GM12875 (cell line): ENCODE measurements at regions not wholly inside any gene's neighbourhood (a gene's known extent, or its start where the extent isn't known, plus 50 kb on each side); places are given as distances from the start of the nearest gene placed in this dataset.

Source experiments
- H3K4me3 ChIP-seq: one replicate; pipeline ENCODE4 v1.5.1; 2011; ENCODE audit warnings: low read depth, low read length, control low read depth
- TF ChIP-seq, protein P1 (sequence below): IDR thresholded peaks from 2 replicates; pipeline ENCODE4 v1.5.1; 2011; ENCODE audit warnings: low read depth, mild to moderate bottlenecking, control low read depth, inconsistent platforms, low read length, moderate library complexity, borderline replicate concordance; ENCODE audit not compliant: insufficient read depth

DNA sequence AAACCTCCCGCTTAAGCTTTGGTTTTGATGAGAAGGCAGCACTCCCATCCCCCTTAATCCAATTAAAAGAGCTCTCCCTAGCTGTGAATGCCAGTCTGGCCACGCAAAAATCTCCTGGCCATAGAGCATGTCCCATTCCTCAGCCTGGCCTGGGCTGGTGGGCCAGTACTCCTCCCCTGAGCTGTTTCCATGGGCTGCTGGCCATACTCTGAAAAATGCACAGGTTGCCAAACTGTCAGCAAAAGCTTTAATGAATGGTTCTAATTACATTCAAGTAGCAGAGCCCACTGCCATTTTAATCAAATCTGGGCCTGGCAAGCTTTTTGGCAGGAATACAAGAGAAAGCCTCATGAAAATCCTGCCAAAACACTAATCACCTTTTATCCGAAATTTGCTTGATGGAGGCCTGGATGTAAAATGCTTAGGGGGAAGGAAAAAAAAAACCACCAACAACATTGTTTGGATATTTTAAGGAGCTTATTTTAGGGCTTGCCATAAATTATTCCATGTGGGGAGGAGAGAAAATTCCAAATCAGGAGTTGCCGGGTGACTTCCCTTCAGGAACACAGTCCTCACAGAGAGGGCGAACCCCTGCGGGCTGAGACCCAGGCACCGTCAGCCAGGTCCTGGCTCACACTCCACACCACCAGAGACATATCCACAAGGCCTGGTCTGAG is 243.3 kb downstream of the SEC61B start:
- no peak overlapping the region for H3K4me3 ChIP-seq
- TF ChIP-seq, protein P1, sequence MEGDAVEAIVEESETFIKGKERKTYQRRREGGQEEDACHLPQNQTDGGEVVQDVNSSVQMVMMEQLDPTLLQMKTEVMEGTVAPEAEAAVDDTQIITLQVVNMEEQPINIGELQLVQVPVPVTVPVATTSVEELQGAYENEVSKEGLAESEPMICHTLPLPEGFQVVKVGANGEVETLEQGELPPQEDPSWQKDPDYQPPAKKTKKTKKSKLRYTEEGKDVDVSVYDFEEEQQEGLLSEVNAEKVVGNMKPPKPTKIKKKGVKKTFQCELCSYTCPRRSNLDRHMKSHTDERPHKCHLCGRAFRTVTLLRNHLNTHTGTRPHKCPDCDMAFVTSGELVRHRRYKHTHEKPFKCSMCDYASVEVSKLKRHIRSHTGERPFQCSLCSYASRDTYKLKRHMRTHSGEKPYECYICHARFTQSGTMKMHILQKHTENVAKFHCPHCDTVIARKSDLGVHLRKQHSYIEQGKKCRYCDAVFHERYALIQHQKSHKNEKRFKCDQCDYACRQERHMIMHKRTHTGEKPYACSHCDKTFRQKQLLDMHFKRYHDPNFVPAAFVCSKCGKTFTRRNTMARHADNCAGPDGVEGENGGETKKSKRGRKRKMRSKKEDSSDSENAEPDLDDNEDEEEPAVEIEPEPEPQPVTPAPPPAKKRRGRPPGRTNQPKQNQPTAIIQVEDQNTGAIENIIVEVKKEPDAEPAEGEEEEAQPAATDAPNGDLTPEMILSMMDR = no peak

DNA sequence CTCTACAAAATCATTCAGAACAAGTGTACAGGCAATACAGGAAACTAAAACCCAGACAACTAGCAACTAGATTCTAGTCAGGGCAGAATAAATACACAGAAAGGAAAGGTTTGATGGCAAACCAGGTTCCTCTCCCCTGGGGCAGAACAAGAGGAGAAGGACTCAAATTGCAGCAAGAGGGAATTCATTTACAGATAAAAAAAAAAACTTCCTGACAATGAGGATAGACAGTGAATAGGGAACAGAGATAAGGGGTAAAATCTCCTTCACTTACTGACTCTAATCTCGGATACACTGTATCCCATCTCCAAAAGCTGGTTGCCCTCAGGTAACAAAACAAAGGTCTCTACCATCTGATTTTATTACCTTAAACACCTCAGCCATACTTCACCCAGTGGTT is 244.0 kb downstream of the SEC61B start:
- TF ChIP-seq, protein P1 = no peak
- H3K4me3 ChIP-seq = no peak overlapping the region

DNA sequence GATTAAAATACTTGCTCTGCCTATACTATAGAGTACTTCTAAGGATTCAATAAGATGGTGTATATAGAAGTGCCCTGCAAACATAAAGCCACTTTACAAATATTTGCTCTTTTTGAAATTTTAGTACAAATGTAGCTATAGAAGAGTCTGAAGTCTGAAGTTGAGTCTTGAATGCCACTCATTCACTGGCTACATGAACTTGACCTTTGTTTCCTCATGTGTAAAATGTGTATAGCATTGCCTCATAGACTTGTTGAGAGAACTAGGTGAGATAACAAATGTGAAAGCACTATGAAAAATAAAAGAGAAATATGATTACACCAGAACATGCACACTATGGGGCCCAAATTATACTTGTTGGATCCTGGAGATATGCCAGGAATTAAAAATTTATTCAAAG is 244.7 kb downstream of the SEC61B start:
- TF ChIP-seq, protein P1 = no peak

DNA sequence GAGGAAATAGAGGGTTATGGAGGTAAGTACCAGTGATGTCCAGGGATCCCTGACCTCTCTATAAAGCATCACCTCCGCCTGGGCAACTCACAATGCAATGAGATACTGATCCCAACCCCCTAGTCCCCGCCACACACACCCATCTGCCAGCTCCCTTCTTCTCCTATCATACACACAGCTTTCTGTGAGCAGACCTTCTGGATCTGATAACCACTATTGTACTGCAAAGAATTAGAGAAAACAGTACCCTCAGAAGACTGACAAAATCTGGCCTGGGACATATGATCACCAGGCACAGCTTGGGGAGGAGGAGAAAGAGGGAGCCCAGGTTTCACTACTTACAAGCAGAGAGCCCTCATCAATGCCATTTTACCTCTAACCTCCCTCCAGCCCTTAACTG is 249.0 kb downstream of the SEC61B start:
- TF ChIP-seq, protein P1 = no peak

More for the DNA sequence above, 244.7 kb downstream of the SEC61B start:
- H3K4me3 ChIP-seq = no peak overlapping the region

DNA sequence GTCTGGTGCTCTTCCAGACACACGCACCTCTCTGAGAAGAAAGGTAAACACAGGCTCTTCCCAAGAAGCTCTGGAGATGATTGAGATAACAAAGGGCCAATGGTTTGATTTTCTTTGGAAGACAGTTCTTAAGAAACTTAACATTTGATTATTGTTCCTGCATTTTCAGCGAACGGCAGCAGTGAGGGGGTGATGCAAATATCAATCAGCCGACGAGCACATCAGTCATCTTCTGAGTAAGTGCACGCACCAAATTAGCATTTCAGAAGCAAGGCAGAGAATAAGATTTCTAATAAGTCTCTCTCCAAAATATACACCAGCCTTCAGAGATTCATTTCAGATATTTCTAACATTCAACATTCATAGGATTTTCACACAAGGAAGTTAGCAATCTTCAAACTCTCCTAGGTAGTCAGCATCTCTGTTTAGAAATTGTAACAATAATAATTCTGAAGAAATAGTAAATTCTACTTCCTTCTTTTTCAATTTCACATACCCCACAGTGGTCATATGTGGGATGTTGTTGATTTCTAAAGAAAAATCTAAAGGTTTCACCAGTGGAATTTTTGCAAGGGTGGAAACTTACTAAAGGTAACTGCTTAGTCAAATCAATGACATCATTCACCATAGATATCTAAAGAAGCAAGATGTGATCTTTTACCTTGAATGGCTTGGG is 250.3 kb downstream of the SEC61B start:
- TF ChIP-seq, protein P1 = no peak

More for the DNA sequence above, 249.0 kb downstream of the SEC61B start:
- no peak overlapping the region for H3K4me3 ChIP-seq

DNA sequence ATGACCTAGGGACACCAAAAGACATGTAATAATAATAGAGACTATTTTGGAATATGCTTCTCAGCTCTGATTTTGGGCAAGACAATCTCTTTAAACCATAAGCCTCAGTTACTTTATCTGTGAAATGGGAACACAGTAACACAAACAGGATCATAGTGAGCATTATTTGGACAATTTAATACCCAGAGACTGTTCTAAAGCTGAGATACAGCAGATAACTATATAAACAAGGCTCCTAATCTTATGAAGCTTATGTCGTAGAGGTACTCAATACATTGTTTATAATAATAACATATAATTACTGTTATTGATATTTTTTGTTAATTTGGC is 250.8 kb downstream of the SEC61B start:
- H3K4me3 ChIP-seq = no peak overlapping the region
- TF ChIP-seq, protein P1 = no peak

More for the DNA sequence above, 250.3 kb downstream of the SEC61B start:
- no peak overlapping the region for H3K4me3 ChIP-seq

DNA sequence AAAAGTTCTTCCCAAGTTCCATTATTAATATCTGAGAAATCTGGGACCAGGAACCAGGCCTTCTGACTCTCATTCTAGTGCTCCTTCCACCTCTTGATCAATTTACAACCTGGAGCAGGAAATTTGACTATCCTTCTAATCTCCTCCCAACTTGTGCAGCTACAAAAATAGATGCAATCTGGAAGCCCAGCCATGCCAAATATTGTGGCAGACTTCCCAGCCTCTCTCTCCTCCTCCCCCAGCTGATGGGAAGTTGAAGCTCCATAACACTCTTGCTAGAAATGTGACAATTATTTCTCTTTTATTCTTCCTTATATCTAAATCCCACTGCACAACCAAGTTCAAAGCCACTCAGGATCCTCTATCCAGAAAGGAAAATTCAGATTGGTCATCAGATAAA is 252.1 kb downstream of the SEC61B start:
- no peak overlapping the region for H3K4me3 ChIP-seq
- TF ChIP-seq, protein P1 = no peak
